ENCODE measurements at regions not wholly inside any gene's neighbourhood (a gene's known extent, or its start where the extent isn't known, plus 50 kb on each side); places are given as distances from the start of the nearest gene placed in this dataset.
"Not testable (repeated sequence)": the region's sequence is repeated elsewhere in the genome, so short reads cannot be mapped to it uniquely, and the experiment has no call there.

DNA sequence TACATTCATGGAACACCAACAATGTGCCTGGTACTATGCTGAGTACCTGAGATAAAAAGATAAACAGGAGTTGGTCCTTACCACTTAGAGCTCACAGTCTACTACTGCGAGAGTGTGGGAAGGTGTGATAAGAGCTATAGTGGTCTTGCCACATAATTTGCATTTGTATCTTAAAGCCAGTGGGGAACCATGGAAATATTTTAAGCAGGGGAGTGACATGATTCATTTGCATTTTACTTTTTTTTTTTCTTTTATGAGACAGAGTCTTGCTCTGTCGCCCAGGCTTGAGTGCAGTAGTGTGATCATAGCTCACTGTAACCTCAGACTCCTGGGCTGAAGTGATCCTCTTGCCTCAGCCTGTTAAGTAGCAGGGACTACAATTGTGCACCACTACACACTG, 53.6 kb downstream of the SRGAP2 start:
- DNase-seq; H3K36me3 ChIP-seq (ENCODE audit: low read depth); in situ Hi-C loops (cut with MboI); H2AFZ ChIP-seq; H3K9me2 ChIP-seq (ENCODE audit: insufficient read depth); H4K20me1 ChIP-seq (ENCODE audit: insufficient read depth); H3K4me3 ChIP-seq; H3F3A ChIP-seq (ENCODE audit: insufficient read depth); H3K9ac ChIP-seq; H3K4me1 ChIP-seq (ENCODE audit: insufficient read depth); H3K27ac ChIP-seq; H3K9me3 ChIP-seq (ENCODE audit: low read depth); H3K27me3 ChIP-seq (replicated peaks; ENCODE audit: insufficient read depth); H3K4me2 ChIP-seq (ENCODE audit: unreplicated experiment): not testable (repeated sequence)
- WGBS, 2 experiments (ENCODE audit: low coverage in 1 of 2, low lambda C conversion rate in 2 of 2, missing lambda C conversion rate in 2 of 2): no CpG with 5 or more reads among the region's 2 CpGs
- H3K79me2 ChIP-seq (ENCODE audit: insufficient read depth): peaks cover 36% of the 10 kb centered on the region

DNA sequence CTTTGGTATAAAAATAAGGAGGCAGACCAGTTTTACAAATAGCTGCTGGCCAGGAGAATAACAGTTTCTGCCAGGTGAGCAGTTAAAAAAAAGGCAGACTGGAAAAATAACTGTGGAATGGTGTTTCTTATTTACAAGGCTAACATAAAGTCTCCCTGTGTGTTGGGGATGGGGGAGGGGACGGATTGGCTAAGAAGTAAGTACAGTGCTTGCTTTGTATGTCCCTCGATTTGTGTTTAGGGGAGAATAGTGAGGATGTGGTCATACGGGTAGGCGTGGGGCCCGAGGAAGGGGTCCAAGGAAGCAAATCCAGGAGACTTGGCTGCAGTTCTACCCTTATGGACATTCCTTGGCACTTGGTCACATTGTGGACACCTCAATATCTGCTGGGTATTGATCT, 58.1 kb downstream of the SRGAP2 start:
- H3K9me2 ChIP-seq (ENCODE audit: insufficient read depth); H4K20me1 ChIP-seq (ENCODE audit: insufficient read depth): not testable (repeated sequence)

DNA sequence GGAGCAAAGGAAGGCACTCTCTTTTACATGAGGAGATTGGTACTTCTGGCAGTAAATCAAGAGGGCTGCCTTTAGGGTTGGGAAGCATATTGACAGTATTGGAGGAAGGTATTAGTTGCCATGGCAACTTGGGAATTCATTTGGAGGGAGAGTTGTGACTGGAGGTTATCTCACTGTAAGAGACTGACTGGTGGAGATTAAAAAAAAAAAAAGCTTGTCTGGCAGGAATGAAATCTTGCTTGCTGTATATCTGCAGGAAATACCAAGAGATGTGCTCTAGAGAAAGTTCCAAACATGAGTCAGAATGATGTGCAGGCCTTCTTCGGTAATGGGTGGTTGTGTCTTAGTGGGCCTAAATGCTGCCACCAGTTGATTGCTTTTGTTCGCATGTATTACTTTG, 59.1 kb downstream of the SRGAP2 start:
- in situ Hi-C loops (cut with MboI); DNase-seq: not testable (repeated sequence)

More for the DNA sequence above, 58.1 kb downstream of the SRGAP2 start:
- H3K4me1 ChIP-seq (ENCODE audit: insufficient read depth); H3K4me2 ChIP-seq (ENCODE audit: unreplicated experiment); DNase-seq; H3F3A ChIP-seq (ENCODE audit: insufficient read depth); H3K36me3 ChIP-seq (ENCODE audit: low read depth); H3K27ac ChIP-seq; H3K9ac ChIP-seq; in situ Hi-C loops (cut with MboI); H3K4me3 ChIP-seq; H2AFZ ChIP-seq; H3K27me3 ChIP-seq (replicated peaks; ENCODE audit: insufficient read depth); H3K9me3 ChIP-seq (ENCODE audit: low read depth): not testable (repeated sequence)
- 59 to 75% methylated on average over 3 to 5 of the region's 5 CpGs for WGBS, 2 experiments (ENCODE audit: low coverage in 1 of 2, low lambda C conversion rate in 2 of 2, missing lambda C conversion rate in 2 of 2)
- peaks cover 24% of the 10 kb centered on the region for H3K79me2 ChIP-seq (ENCODE audit: insufficient read depth)

DNA sequence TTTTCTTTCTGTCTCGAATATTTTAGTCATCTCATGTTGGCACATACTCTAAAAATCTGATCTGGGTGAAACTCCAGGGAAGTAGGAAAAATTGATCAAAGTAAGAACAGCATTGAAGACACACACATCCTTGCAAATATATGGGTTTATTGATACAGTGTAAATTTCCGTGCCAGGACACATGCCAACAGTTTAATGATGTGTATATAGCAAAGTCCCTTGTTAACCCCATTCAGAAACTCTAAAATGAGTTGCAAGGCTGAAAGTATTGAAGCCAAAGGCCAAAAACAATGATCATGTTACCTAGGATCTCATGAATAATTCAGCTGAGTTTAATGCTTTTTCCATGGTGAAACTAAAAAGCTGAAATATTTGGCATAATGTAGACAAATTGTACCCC, 61.6 kb downstream of the SRGAP2 start:
- no CpG with 5 or more reads among the region's 2 CpGs for WGBS, 2 experiments (ENCODE audit: low coverage in 1 of 2, low lambda C conversion rate in 2 of 2, missing lambda C conversion rate in 2 of 2)
- H3K4me3 ChIP-seq; H3K9me3 ChIP-seq (ENCODE audit: low read depth); H3K9ac ChIP-seq; DNase-seq; H3K27ac ChIP-seq; H2AFZ ChIP-seq; in situ Hi-C loops (cut with MboI); H3K4me1 ChIP-seq (ENCODE audit: insufficient read depth); H3K27me3 ChIP-seq (replicated peaks; ENCODE audit: insufficient read depth); H3F3A ChIP-seq (ENCODE audit: insufficient read depth); H4K20me1 ChIP-seq (ENCODE audit: insufficient read depth); H3K4me2 ChIP-seq (ENCODE audit: unreplicated experiment); H3K36me3 ChIP-seq (ENCODE audit: low read depth); H3K9me2 ChIP-seq (ENCODE audit: insufficient read depth): not testable (repeated sequence)
- H3K79me2 ChIP-seq (ENCODE audit: insufficient read depth): peaks cover 18% of the 10 kb centered on the region

More for the DNA sequence above, 59.1 kb downstream of the SRGAP2 start:
- H3F3A ChIP-seq (ENCODE audit: insufficient read depth); H3K4me2 ChIP-seq (ENCODE audit: unreplicated experiment); H3K9me3 ChIP-seq (ENCODE audit: low read depth); H3K4me1 ChIP-seq (ENCODE audit: insufficient read depth); H2AFZ ChIP-seq; H4K20me1 ChIP-seq (ENCODE audit: insufficient read depth); H3K9me2 ChIP-seq (ENCODE audit: insufficient read depth); H3K36me3 ChIP-seq (ENCODE audit: low read depth); H3K4me3 ChIP-seq; H3K27me3 ChIP-seq (replicated peaks; ENCODE audit: insufficient read depth); H3K9ac ChIP-seq: not testable (repeated sequence)
- Histone ChIP-seq H3K27ac (0 out of 2 replicates have a peak overlapping the region, but pooled peaks have one; percentile 24), H3K79me2 (ENCODE audit: insufficient read depth) (peaks cover 22% of the 10 kb centered on the region)
- WGBS, 2 experiments (ENCODE audit: low coverage in 1 of 2, low lambda C conversion rate in 2 of 2, missing lambda C conversion rate in 2 of 2): 38 to 42% methylated on average over 2 of the region's 2 CpGs

DNA sequence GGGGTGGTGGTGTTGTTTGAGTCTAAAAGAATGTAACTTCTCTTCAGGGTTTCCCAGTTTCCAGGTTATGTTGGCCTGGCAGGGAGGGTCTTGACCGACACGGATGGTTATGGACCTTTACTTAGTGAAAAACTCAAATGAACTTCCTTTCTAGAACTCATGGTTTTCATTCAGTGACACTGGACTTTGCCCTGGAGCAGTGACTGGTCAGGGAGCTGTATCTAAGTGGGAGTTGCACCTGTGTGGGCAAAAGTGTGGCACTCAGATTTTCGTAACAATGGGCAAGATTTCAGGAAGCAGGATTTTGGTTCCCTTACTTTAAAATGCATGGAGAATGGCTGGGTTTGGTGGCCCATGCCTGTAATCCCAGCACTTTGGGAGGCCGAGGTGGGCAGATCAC, 67.8 kb downstream of the SRGAP2 start:
- no CpG with 5 or more reads among the region's 4 CpGs for WGBS, 2 experiments (ENCODE audit: low coverage in 1 of 2, low lambda C conversion rate in 2 of 2, missing lambda C conversion rate in 2 of 2)
- H3K4me3 ChIP-seq; H3K36me3 ChIP-seq (ENCODE audit: low read depth); H3K27ac ChIP-seq; in situ Hi-C loops (cut with MboI); H3K9me3 ChIP-seq (ENCODE audit: low read depth); H2AFZ ChIP-seq; H3K4me2 ChIP-seq (ENCODE audit: unreplicated experiment); DNase-seq; H3F3A ChIP-seq (ENCODE audit: insufficient read depth); H3K9ac ChIP-seq; H4K20me1 ChIP-seq (ENCODE audit: insufficient read depth); H3K27me3 ChIP-seq (replicated peaks; ENCODE audit: insufficient read depth); H3K9me2 ChIP-seq (ENCODE audit: insufficient read depth); H3K79me2 ChIP-seq (ENCODE audit: insufficient read depth); H3K4me1 ChIP-seq (ENCODE audit: insufficient read depth): not testable (repeated sequence)

DNA sequence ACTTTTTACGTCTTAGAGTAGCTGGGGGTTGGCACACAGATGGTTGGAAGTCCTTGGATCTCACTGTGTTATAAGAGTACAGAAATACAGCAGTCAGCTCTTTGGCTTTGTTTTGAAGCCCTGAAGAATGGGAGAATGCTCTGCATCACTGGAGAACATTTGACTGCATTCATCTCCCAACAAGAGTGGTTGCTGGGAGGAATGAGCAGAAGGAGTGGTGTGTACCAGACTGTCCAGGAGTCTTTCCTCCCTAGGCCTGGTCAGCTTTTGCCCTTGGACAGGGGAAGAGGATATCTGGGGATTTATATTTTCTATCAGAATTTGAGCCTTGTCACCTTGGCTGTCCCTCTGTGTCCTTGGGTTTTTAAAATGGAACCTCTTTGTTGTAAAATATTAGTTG, 69.8 kb downstream of the SRGAP2 start:
- H3K27me3 ChIP-seq (replicated peaks; ENCODE audit: insufficient read depth); H3K27ac ChIP-seq; H2AFZ ChIP-seq; H3K4me1 ChIP-seq (ENCODE audit: insufficient read depth); in situ Hi-C loops (cut with MboI); H4K20me1 ChIP-seq (ENCODE audit: insufficient read depth); H3F3A ChIP-seq (ENCODE audit: insufficient read depth); H3K36me3 ChIP-seq (ENCODE audit: low read depth); H3K9ac ChIP-seq; H3K9me2 ChIP-seq (ENCODE audit: insufficient read depth); H3K9me3 ChIP-seq (ENCODE audit: low read depth); H3K4me2 ChIP-seq (ENCODE audit: unreplicated experiment); H3K79me2 ChIP-seq (ENCODE audit: insufficient read depth); H3K4me3 ChIP-seq; DNase-seq: not testable (repeated sequence)
- WGBS, 2 experiments (ENCODE audit: low coverage in 1 of 2, low lambda C conversion rate in 2 of 2, missing lambda C conversion rate in 2 of 2): 70 to 71% methylated on average over 1 of the region's 1 CpG

DNA sequence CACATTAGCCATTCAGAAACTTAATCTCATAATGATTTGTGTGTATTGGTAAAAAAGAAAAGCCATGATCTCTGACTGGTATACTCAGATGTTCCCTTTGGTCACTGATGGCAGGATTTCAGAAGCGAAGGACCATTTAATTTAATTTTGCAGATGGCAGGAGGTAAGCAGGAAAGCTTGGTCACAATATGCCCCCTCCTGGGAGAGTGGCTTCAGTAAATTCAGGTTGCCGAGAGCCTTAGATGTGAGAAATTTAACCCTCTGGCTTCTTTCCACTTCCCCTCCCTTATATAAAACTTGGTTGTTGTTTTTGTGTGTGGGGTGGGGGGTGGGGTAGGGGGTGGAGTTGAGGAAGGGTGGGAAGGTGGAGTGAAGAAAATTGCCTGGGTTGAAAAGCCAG, 72.8 kb downstream of the SRGAP2 start:
- H4K20me1 ChIP-seq (ENCODE audit: insufficient read depth); H3K27me3 ChIP-seq (replicated peaks; ENCODE audit: insufficient read depth); H3K4me2 ChIP-seq (ENCODE audit: unreplicated experiment); H2AFZ ChIP-seq; H3K36me3 ChIP-seq (ENCODE audit: low read depth); H3K9me2 ChIP-seq (ENCODE audit: insufficient read depth); H3K27ac ChIP-seq; H3K9ac ChIP-seq; H3K9me3 ChIP-seq (ENCODE audit: low read depth); DNase-seq; in situ Hi-C loops (cut with MboI); H3K79me2 ChIP-seq (ENCODE audit: insufficient read depth); H3F3A ChIP-seq (ENCODE audit: insufficient read depth); H3K4me3 ChIP-seq; H3K4me1 ChIP-seq (ENCODE audit: insufficient read depth): not testable (repeated sequence)
- 36 to 47% methylated on average over 1 of the region's 2 CpGs for WGBS, 2 experiments (ENCODE audit: low coverage in 1 of 2, low lambda C conversion rate in 2 of 2, missing lambda C conversion rate in 2 of 2)

DNA sequence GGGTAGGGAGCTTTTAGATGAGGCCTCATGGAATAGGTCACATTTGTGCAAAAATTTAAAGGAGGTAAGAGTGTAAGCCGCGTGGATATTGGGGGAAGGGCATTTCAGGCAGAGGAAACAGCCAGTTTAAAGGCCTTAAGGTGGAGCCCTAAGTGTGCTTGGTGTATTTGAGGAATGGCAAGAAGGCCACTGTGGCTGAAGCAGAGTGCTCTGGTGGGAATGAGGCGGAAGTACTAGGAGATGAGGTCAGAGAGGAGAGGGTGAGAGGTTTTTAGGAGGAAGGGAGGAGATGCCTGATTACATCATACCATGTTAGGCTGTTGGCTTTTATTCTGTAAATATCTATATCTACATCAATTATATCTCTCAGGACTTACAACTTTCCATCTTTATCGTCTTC, 75.3 kb downstream of the SRGAP2 start:
- DNase-seq; H3K79me2 ChIP-seq (ENCODE audit: insufficient read depth); H3K9ac ChIP-seq; H3K9me2 ChIP-seq (ENCODE audit: insufficient read depth); in situ Hi-C loops (cut with MboI); H3K36me3 ChIP-seq (ENCODE audit: low read depth); H3K27ac ChIP-seq; H2AFZ ChIP-seq; H3K4me3 ChIP-seq; H3K4me2 ChIP-seq (ENCODE audit: unreplicated experiment); H3K27me3 ChIP-seq (replicated peaks; ENCODE audit: insufficient read depth); H3F3A ChIP-seq (ENCODE audit: insufficient read depth); H3K4me1 ChIP-seq (ENCODE audit: insufficient read depth); H4K20me1 ChIP-seq (ENCODE audit: insufficient read depth); H3K9me3 ChIP-seq (ENCODE audit: low read depth): not testable (repeated sequence)
- 94% methylated on average over 3 of the region's 4 CpGs for whole genome bisulfite sequencing, 2 experiments (ENCODE audit: low coverage in 1 of 2, low lambda C conversion rate in 2 of 2, missing lambda C conversion rate in 2 of 2)

All from GM23248 (cell line).